Kasumi-1 (cell line): ENCODE measurements at regions not wholly inside any gene's neighbourhood (a gene's known extent, or its start where the extent isn't known, plus 50 kb on each side); places are given as distances from the start of the nearest gene placed in this dataset.

Experiments used
- DNase-seq, 2 experiments: peaks; one replicate each; lab custom pipeline; 2025; lab: John Stamatoyannopoulos, UW

DNA sequence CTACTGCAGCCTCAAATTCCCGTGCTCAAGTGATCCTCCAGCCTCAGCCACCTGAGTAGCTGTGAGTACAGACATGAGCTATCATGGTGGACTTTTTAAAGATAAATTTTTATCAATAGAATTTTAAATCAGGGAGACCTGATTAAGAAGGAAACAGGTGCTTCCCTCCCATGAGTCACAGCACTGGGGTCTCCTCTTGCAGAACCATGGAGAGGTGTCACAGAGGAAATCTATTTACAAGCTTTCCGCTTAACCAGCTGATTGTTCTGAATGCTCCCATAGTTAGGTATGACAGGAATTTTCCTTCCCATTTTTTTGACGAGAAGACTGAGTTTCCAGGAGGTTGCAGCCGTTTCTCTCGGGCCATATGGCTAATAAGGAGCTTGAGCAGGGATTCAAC is 516.1 kb downstream of the MIAT start:
- DNase-seq: no peak

DNA sequence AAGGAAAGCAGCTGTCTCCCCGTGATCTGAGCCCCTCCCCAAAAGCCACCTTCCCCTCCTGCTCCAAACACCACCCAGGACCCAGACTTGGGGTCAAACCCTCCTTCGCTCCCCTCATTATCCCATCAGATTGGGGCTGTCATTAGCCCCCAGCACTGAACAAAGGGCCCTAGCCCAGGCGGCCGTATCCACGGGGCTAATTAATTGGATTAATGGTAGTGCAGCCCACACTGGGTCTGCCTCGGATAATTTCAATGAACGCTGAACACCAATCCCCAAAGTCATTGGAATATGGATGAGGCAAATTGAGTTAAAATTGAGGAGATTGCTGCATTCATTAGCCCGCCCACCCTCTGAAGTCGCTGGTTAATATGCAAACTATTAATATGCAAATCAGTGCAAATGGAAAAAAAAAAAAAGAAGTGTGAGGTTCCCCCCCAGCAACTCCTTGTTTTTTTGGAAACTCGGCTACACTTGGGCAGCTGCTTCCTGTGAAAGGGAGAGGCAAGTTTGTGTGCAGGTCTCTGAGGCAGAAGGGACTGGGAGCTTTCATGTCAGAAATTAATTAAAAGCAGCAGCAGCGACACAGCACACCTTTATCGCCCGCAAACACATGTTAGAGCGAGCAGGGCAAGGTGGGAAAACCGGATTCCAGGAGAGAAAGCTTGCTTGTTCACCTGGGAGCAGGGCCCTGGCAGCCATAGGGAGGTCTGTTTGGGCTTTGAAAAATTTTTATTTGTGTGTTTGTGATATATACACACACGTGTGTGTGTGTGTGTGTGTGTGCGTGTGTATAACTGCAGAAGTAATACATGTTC is 517.8 kb downstream of the MIAT start:
- no peak for DNase-seq

- DNase-seq: no peak
These were observed 518.6 kb downstream of the MIAT start for GRCh38 chr22:27175974-27176373.

DNA sequence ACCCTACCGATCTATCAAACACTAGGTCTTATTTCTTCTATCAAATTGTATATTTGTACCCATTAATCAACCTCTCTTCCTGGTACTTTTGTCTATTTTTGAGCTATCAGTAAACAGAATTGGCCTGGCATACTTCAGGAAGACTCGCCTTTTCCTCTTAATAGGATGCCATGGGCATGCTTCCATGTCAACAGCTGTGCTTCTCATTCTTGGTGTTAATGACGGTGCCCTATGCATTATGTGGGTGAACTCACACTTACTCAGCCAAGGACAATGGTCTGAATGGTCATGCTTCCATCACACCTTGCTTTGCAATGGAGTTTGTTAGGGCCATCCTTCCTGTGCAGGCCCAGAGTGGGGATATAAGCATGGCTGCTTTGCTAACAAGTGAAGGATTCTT is 521.8 kb downstream of the MIAT start:
- no peak for DNase-seq

- DNase-seq: no peak
These were observed 524.1 kb downstream of the MIAT start for GRCh38 chr22:27181537-27181936.

DNA sequence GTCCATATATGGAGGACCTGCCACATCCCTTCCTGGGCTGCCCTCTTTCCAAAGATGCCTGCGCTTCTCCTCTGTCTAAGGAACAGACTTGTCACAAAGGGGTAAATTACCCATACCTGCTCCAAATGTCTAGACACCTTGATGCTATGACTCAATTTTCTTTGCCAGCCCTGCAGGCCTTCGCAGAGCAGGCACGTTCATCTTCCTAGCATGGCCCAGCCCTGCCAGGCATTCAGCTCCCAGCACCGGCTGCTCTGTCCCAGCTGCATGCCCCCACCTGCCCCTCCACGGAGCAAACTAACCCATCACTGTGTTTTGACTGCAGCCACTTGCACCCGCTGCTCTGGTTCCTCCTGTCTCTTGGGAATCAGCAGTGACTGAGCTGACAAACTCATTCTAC is 526.1 kb downstream of the MIAT start:
- DNase-seq: no peak

DNA sequence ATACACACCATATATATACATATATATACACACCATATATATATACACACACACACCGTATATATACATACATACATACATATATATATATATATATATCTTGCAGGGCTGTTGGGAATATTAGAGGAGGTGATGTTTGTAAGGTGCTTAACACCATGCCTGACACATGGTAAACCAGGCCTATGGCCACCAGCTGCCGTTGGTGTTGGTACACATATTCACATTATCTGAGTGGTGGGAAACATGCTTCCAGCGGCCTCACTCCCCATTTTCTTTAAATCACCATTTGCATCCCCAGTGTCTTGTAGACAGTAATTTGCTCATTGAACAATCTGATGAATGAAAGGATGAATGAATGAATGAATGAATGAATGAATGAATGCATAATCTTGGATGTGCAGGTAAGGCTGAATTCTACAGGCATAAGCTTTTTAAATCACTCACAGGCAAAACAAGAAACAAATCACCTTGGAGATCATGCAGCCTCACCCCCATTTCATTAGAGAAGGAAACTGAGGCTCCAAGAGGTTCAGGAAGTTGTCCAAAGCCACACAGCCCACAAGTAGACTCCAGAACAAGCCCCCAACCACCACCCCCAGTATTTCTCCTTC is 527.8 kb downstream of the MIAT start:
- DNase-seq: no peak

DNA sequence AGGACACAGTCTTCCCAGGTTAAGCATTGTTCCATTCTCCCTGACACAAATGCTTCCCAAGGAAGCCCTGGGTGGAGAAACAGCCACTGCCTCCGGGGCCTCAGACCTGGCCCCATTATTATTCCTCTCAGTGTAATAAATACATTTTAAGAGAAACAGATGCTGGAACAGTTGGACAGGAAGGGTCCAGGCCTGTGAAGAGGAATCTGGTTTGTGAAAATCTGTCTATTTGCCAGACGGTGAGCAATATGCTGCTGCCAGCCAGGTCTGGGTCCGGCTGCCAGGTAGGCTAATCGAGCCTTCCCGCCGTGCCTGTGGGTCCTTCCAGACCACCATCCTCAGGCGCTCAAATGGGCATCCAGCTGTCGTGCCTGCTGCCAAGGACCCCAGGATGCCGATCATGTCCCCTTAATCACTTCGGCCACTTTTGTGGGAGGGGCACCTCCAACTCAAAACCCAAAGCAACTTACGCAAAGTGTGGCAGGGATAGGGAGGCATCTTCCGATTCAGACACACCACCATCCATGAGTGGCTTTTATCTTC is 528.4 kb downstream of the MIAT start:
- DNase-seq: no peak

- DNase-seq: no peak
These were observed 529.3 kb downstream of the MIAT start for GRCh38 chr22:27186643-27187042.

GRCh38 chr22:27192135-27192829 is 534.9 kb downstream of the MIAT start:
- DNase-seq: no peak

DNA sequence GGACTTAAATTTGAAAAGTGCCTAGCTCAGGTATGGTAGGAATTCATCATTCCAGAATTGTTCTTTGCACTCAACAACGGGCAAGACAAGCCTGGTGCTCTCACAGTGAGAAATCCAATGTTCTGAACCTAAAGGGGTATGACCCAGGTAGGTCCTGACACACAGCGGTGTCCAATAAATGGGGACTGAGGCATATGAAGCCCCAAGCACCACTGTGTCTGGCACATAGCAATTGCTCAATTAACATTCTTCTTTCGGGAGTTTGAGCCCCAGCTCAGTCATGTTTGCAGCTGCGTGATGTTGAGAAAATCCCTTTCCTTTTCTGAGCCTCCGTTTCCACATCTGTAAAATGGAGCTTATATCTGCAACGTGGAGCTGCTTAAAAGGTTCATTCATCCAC is 535.8 kb downstream of the MIAT start:
- no peak for DNase-seq

DNA sequence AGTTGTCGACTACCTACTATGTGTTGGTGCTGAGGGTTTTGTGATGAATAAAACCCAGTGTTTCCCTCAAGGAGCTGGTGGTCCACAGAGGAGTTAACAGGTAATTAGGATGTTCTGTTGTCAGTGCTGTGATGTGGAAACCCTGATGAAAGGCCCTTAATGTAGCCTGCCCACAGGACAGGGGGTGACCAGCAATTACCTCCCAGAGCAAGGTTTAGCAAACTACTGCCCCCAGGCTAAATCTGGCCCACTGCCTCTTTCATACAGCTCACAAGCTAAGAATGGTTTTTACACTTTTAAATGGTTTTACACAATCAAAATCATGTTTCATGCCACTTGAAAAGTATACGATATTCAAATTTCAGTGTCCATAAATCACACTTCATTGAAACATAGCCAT is 536.2 kb downstream of the MIAT start:
- DNase-seq: no peak

DNA sequence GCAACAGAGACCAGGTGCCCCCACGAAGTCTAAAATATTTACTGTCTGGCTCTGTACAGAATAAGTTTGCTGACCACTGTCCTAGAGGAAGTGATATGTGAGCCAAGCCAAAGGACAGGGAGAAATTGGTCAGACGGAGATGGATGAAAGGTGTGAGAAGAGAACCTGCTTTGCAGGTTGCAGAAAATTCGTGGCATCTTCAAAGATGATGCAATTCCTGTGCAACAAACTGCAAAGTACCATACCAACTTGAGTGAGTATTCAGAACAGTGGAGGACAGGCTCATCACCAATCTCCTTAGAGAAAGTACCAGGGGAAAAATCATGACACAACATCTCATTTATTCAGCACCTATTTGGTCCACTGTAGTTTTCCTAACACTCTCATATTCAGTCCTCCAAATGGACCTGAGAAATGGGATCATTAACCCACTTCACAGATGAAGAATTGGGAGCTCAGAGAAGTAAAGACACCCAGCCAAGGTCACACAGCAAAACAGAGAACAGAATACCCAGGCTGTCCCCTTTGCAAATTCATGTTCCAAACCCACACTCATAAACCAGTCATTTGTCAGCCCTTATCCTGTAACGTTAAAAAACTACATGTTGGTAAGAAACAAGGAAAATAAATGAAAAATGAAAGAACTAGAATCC is 536.8 kb downstream of the MIAT start:
- DNase-seq: no peak

DNA sequence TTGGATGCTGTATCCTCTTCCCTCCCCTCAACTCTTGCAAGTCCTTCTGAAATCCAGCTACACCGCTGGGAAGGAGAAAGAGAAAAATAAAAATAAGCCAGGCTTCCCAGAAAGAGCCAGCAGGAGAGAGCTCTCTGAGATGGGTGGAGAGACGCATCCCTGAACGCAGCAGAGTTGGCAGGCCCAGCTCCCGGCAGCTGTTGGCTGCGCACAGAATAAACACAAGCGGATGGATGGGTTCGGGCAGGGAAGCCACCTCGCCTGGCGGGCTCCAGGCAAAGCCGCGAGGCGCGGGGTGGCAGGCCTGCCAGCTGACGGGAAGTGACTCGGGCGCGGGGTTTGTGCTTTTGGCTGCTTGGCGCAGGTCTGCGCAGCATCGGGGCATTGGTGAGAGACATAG is 537.7 kb downstream of the MIAT start:
- DNase-seq: no peak

GRCh38 chr22:27195494-27195893 is 538.1 kb downstream of the MIAT start:
- DNase-seq: no peak

DNA sequence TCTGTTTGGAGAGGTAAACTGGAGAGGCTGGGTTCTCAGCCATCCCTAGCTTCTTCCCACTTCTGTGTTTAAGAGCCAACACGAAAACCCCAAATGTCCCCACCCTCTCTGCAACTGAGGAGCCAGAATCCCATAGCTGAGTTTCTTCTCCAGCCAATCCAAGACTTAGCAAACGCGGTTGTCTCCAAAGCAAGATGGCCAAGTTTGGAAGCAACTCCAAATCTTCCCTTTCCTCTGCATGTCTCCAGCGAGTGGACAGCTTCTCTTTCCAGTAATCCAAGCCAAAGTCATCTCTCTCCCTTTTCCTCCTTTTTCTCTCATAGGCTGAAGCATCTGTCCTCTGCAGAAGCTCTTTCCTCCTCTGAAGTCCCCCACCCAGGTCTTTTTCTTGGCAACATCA is 539.2 kb downstream of the MIAT start:
- DNase-seq: no peak

DNA sequence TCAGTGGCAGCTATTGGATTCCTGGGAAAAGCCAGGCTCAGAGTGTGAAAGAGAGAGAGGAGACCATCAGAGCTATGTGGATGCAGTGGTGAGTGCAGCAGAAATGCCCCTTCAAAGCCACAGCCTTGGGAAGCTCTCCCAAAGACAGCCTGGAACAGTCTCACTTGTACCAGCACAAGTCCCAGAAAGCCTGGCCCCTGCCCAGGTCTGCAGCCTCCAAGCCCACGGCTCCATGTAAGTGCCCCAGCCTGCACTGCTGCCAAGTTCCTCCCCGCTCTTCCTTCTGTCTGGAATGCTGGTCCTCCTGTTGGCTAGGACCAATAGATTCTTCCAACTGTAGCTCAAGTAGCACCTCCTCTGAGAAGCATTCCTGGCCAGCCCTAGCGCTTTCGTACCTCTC is 539.7 kb downstream of the MIAT start:
- no peak for DNase-seq

DNA sequence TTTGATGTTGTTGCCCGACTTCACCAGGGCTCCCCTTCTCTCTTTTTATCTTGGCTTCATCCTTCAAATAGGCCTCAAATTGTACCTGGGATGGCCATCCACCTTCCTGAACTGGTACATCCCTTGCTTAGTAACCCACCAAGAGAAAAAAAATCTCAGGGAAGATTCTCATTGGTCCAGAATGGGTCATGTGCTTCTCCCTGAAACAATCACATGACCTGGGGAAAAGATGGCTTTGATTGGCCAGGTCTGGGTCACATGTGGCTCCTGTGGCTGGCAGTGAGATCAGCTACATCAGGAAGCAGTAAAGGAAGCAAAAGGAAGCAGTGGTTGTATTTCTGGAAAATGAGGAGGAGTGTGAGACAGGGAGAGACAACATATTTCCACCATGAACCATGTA is 540.2 kb downstream of the MIAT start:
- no peak for DNase-seq

- no peak for DNase-seq
These were observed 541.2 kb downstream of the MIAT start for GRCh38 chr22:27198518-27199035.

DNA sequence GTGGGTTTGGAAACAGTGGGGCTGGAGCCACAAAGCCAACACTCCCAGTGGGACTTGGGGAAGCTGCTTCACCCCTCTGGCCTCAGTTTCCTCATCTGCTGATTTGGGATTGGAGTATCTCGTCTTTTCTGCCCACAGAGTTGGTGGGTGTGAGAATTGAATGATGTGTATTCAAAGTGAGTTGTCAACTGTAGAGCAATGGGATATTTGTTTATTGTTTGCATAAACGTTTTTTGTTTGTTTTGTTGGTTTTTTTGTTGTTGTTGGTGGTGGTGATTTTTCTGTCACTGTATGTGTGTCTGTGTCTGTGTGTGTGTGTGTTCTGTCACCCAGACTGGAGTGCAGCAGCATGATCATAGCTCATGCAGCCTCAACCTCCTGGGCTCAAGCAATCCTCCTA is 542.0 kb downstream of the MIAT start:
- no peak for DNase-seq

GRCh38 chr22:27201276-27201675 is 543.9 kb downstream of the MIAT start:
- no peak for DNase-seq

- no peak for DNase-seq
These were observed 544.4 kb downstream of the MIAT start for GRCh38 chr22:27201741-27202140.
